Loucy (cell line): ENCODE measurements at regions not wholly inside any gene's neighbourhood (a gene's known extent, or its start where the extent isn't known, plus 50 kb on each side); places are given as distances from the start of the nearest gene placed in this dataset.
"Not testable (repeated sequence)": the region's sequence is repeated elsewhere in the genome, so short reads cannot be mapped to it uniquely, and the experiment has no call there.

Source experiments
- H2AFZ ChIP-seq: fragments of 200-600 bp; sonication (generic); 2 replicates; pipeline ENCODE4 v1.6.0; 2016; ENCODE audit warnings: antibody characterized with exemption, mild to moderate bottlenecking, low read length, moderate library complexity
- H3F3A ChIP-seq: fragments of 200-600 bp; 2 replicates; pipeline ENCODE4 v1.6.0; 2016; ENCODE audit warnings: antibody characterized with exemption, low read depth, mild to moderate bottlenecking
- H3K27me3 ChIP-seq: fragments of 200-600 bp; sonication (generic); 2 replicates; pipeline ENCODE4 v1.6.1; 2014; ENCODE audit warnings: low read length, mild to moderate bottlenecking; ENCODE audit not compliant: insufficient read depth, poor library complexity, severe bottlenecking
- H3K36me3 ChIP-seq: fragments of 200-600 bp; sonication (generic); 2 replicates; pipeline ENCODE4 v1.6.1; 2016; ENCODE audit warnings: low read length; ENCODE audit not compliant: insufficient read depth
- H3K4me1 ChIP-seq: fragments of 200-600 bp; sonication (generic); 2 replicates; pipeline ENCODE4 v1.5.1; 2014; ENCODE audit warnings: low read length, mild to moderate bottlenecking; ENCODE audit not compliant: insufficient read depth, poor library complexity, severe bottlenecking
- H3K4me2 ChIP-seq: fragments of 200-600 bp; sonication (generic); 2 replicates; pipeline ENCODE4 v1.6.0; 2014; ENCODE audit warnings: antibody characterized with exemption, low read length, low read depth, mild to moderate bottlenecking; ENCODE audit not compliant: poor library complexity, severe bottlenecking
- H3K4me3 ChIP-seq: fragments of 200-600 bp; sonication (generic); 2 replicates; pipeline ENCODE4 v1.5.1; 2014; ENCODE audit warnings: low read length, mild to moderate bottlenecking, mixed read lengths; ENCODE audit not compliant: poor library complexity, severe bottlenecking
- H3K79me2 ChIP-seq: fragments of 200-600 bp; sonication (generic); 2 replicates; pipeline ENCODE4 v1.6.1; 2014; ENCODE audit warnings: low read length; ENCODE audit not compliant: insufficient read depth
- H3K9ac ChIP-seq: fragments of 200-600 bp; sonication (generic); 2 replicates; pipeline ENCODE4 v1.6.0; 2014; ENCODE audit warnings: mild to moderate bottlenecking, low read depth, low read length, moderate library complexity; ENCODE audit not compliant: poor library complexity, severe bottlenecking
- H3K9me2 ChIP-seq: fragments of 200-600 bp; sonication (generic); replicated peaks from 2 replicates; pipeline ENCODE4 v1.6.1; 2016; ENCODE audit warnings: low read depth, low read length, mixed read lengths
- H3K9me3 ChIP-seq: fragments of 200-600 bp; sonication (generic); 2 replicates; pipeline ENCODE4 v1.6.1; 2014; ENCODE audit warnings: mild to moderate bottlenecking, antibody characterized with exemption, low read length, low read depth; ENCODE audit not compliant: insufficient read depth
- H4K20me1 ChIP-seq: fragments of 200-600 bp; sonication (generic); 2 replicates; pipeline ENCODE4 v1.6.0; 2014; ENCODE audit warnings: antibody characterized with exemption, low read length, mild to moderate bottlenecking; ENCODE audit not compliant: insufficient read depth, poor library complexity, severe bottlenecking
- CTCF ChIP-seq: fragments of 200-600 bp; sonication (generic); conservative IDR thresholded peaks from 2 replicates; pipeline ENCODE4 v1.5.1; 2014; ENCODE audit warnings: mild to moderate bottlenecking, antibody characterized with exemption, low read length
- EZH2phosphoT487 ChIP-seq: fragments of 200-600 bp; IDR thresholded peaks from 2 replicates; pipeline ENCODE4 v1.6.1; 2018; ENCODE audit warnings: antibody characterized with exemption, mild to moderate bottlenecking, moderate library complexity, borderline replicate concordance

DNA sequence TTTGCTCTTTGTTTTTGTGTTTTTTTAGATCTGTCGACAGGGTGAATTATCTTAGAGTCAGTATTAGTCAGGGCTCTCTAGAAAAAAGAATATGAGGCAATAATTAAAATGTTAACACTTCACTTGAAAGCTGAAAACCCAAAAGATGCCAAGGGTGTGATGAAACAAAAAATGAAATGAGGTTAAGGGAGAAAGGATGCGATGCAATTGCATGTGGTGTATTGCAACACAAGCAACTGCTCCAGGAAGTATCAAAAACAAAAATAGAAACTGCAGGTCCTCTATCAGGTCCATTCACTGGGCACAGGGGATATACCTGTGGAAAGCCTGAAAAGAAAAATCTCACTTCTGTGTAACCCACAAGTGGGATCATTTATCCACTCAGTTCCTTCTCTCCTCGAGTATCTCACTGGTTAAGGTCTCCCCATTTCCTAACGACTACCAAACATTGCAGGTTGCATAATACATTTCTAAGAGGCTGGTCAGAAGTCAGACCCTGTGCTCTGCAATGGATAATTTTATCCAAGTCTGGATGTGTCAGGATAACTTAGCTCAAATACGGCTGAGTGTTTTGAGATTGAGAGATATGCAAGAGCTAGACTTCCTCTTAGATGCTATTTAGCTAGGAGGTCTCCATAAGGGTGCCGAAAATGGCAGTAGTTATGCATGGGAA, 257.7 kb upstream of the GJE1 start:
- Histone ChIP-seq H3K36me3 (no peaks in the 10 kb centered on the region), H3K9ac (no peak overlapping the region), H3K9me3 (no peaks in the 10 kb centered on the region), H3K79me2 (no peaks in the 10 kb centered on the region), H4K20me1 (no peaks in the 10 kb centered on the region), H3K4me2 (no peak overlapping the region), H3K4me3 (no peak overlapping the region), H3K27me3 (no peaks in the 10 kb centered on the region), H3F3A (no peaks in the 10 kb centered on the region), H2AFZ (no peak overlapping the region), H3K4me1 (no peaks in the 10 kb centered on the region), H3K9me2 (no peaks in the 10 kb centered on the region)
- TF ChIP-seq CTCF (no peak), EZH2phosphoT487 (no peak)

DNA sequence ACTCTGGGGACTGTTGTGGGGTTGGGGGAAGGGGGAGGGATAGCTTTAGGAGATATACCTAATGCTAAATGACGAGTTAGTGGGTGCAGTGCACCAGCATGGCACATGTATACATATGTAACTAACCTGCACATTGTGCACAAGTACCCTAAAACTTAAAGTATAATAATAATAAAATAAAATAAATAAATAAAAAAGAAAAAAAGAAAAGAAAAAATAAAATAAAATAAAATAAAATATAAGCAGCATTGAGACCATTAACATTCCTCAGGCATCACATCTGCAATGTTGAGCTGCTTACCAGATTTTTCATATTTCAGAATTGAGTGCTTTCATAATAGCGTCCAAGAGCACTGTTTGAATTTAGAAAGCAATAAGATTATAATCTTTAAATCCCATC, 263.2 kb upstream of the GJE1 start:
- H3K79me2 ChIP-seq, H3K9ac ChIP-seq, H4K20me1 ChIP-seq, H3F3A ChIP-seq, H2AFZ ChIP-seq, H3K27me3 ChIP-seq, H3K4me2 ChIP-seq, H3K9me3 ChIP-seq, H3K4me3 ChIP-seq, H3K36me3 ChIP-seq, H3K4me1 ChIP-seq, H3K9me2 ChIP-seq: not testable (repeated sequence)

DNA sequence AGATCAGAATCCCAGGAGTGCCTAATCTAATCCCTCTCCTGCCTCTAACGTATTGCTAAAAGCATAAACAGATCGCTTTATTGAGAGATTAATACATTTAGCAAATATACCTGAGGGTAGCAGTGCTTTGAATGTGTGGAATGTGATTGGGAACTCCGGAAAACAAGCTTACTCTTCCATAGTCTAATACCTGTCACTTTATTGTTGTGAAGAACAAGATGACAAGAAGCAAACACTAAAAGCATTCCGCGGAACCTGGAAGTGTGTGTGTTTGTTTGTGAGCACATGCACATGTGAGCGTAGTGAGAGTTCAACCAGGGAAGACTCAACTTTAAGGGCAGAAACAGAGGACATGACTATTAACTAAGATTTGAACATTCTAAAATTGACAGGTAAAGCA, 265.0 kb upstream of the GJE1 start:
- H3K4me2 ChIP-seq, result no peak overlapping the region
- no peaks in the 10 kb centered on the region for H3K36me3 ChIP-seq
- H3K9me2 ChIP-seq, result peaks cover under 1% of the 10 kb centered on the region; the same call in 1 of the 2 replicates
- no peaks in the 10 kb centered on the region for H3K27me3 ChIP-seq
- H2AFZ ChIP-seq, result no peak overlapping the region
- H3K79me2 ChIP-seq, result no peaks in the 10 kb centered on the region
- no peak overlapping the region for H3K9ac ChIP-seq
- H4K20me1 ChIP-seq, result no peaks in the 10 kb centered on the region
- no peaks in the 10 kb centered on the region for H3K9me3 ChIP-seq
- H3K4me1 ChIP-seq, result no peaks in the 10 kb centered on the region
- H3K4me3 ChIP-seq, result no peak overlapping the region
- no peaks in the 10 kb centered on the region for H3F3A ChIP-seq
- TF ChIP-seq CTCF (no peak), EZH2phosphoT487 (no peak)
